ENCODE measurements at regions not wholly inside any gene's neighbourhood (a gene's known extent, or its start where the extent isn't known, plus 50 kb on each side); places are given as distances from the start of the nearest gene placed in this dataset.

- Histone ChIP-seq H3K4me3 (replicated peaks; ENCODE audit: insufficient read depth, low read length) (no peak overlapping the region), H3K27me3 (ENCODE audit: insufficient read depth, poor library complexity, severe bottlenecking) (peaks cover 3% of the 10 kb centered on the region), H3K27ac (replicated peaks) (no peak overlapping the region)
- DNase-seq (ENCODE audit: low read depth in 1 of 2, low spot score in 1 of 2) = no peak
- no peak for TF ChIP-seq SPI1 (IDR thresholded peaks at IDR 0.05; ENCODE audit: borderline replicate concordance, low read depth)
- TF ChIP-seq CTCF (IDR thresholded peaks at IDR 0.05; ENCODE audit: insufficient read depth, low read length) = no peak
- TF ChIP-seq GABPA (IDR thresholded peaks at IDR 0.05; ENCODE audit: low read depth) = no peak
- no peak for TF ChIP-seq REST (IDR thresholded peaks at IDR 0.05; ENCODE audit: insufficient replicate concordance, low read depth)
- TF ChIP-seq POLR2AphosphoS5 (IDR thresholded peaks at IDR 0.05; ENCODE audit: low read depth) = no peak
These were observed 422.6 kb downstream of the ATP23 start for GRCh38 chr12:58363971-58364370.

GRCh38 chr12:58364389-58365086, 423.2 kb downstream of the ATP23 start:
- Histone ChIP-seq H3K4me3 (replicated peaks; ENCODE audit: insufficient read depth, low read length) (no peak overlapping the region), H3K27me3 (ENCODE audit: insufficient read depth, poor library complexity, severe bottlenecking) (peaks cover 3% of the 10 kb centered on the region), H3K27ac (replicated peaks) (no peak overlapping the region)
- TF ChIP-seq POLR2AphosphoS5 (IDR thresholded peaks at IDR 0.05; ENCODE audit: low read depth) (no peak), CTCF (IDR thresholded peaks at IDR 0.05; ENCODE audit: insufficient read depth, low read length) (no peak)
- no peak for DNase-seq (ENCODE audit: low read depth in 1 of 2, low spot score in 1 of 2)

- Histone ChIP-seq H3K27ac (replicated peaks) (no peak overlapping the region), H3K27me3 (ENCODE audit: insufficient read depth, poor library complexity, severe bottlenecking) (peaks cover 3% of the 10 kb centered on the region)
- no peak for TF ChIP-seq GABPA (IDR thresholded peaks at IDR 0.05; ENCODE audit: low read depth)
- TF ChIP-seq CTCF (IDR thresholded peaks at IDR 0.05; ENCODE audit: insufficient read depth, low read length) = no peak
- TF ChIP-seq REST (IDR thresholded peaks at IDR 0.05; ENCODE audit: insufficient replicate concordance, low read depth) = no peak
- TF ChIP-seq SPI1 (IDR thresholded peaks at IDR 0.05; ENCODE audit: borderline replicate concordance, low read depth) = no peak
- TF ChIP-seq POLR2AphosphoS5 (IDR thresholded peaks at IDR 0.05; ENCODE audit: low read depth) = no peak
These were observed 423.7 kb downstream of the ATP23 start for GRCh38 chr12:58365087-58365390.

GRCh38 chr12:58367041-58367440, 425.7 kb downstream of the ATP23 start:
- Histone ChIP-seq H3K4me3 (replicated peaks; ENCODE audit: insufficient read depth, low read length) (no peak overlapping the region), H3K27me3 (ENCODE audit: insufficient read depth, poor library complexity, severe bottlenecking) (no peaks in the 10 kb centered on the region), H3K27ac (replicated peaks) (no peak overlapping the region)
- no peak for TF ChIP-seq POLR2AphosphoS5 (IDR thresholded peaks at IDR 0.05; ENCODE audit: low read depth)
- no peak for TF ChIP-seq REST (IDR thresholded peaks at IDR 0.05; ENCODE audit: insufficient replicate concordance, low read depth)
- no peak for TF ChIP-seq GABPA (IDR thresholded peaks at IDR 0.05; ENCODE audit: low read depth)
- TF ChIP-seq SPI1 (IDR thresholded peaks at IDR 0.05; ENCODE audit: borderline replicate concordance, low read depth) = no peak
- no peak for TF ChIP-seq CTCF (IDR thresholded peaks at IDR 0.05; ENCODE audit: insufficient read depth, low read length)
- no peak for DNase-seq (ENCODE audit: low read depth in 1 of 2, low spot score in 1 of 2)

More at GRCh38 chr12:58365087-58365390, 423.7 kb downstream of the ATP23 start:
- H3K4me3 ChIP-seq (replicated peaks; ENCODE audit: insufficient read depth, low read length) = no peak overlapping the region
- no peak for DNase-seq (ENCODE audit: low read depth in 1 of 2, low spot score in 1 of 2)

All from HL-60 (cell line).